HG02610 (cell line): ENCODE measurements at regions not wholly inside any gene's neighbourhood (a gene's known extent, or its start where the extent isn't known, plus 50 kb on each side); places are given as distances from the start of the nearest gene placed in this dataset.
A peak's percentile ranks its signal among the peaks of the same experiment; 100 is the strongest.
"Not testable (repeated sequence)": the region's sequence is repeated elsewhere in the genome, so short reads cannot be mapped to it uniquely, and the experiment has no call there.

Experiments used
- ATAC-seq: cut with Tn5 transposase; IDR thresholded peaks from one replicate; pipeline ENCODE4 v1.9.1; 2021; ENCODE audit warnings: mild to moderate bottlenecking, moderate library complexity; ENCODE audit not compliant: unreplicated experiment

DNA sequence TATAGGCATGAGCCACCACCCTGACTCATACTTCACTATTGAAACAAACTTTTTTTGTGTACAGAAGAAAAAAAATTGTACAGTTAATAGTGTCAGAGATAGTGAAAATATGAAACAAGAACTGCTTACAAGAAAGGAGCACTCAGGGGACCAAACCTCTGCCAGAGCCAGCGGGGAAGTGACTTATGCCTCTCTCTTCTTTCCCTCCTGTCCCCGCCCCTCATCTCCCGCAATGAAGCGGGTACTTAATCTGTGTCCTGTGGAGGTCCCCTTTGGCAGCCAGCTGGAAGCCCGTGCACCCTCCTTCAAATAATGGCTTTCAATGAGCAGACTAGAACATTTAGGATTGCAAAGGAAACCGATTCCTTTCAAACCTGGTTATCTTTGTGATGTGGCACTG, 51.5 kb downstream of the PPIAL4A start:
- ATAC-seq, result not testable (repeated sequence)

DNA sequence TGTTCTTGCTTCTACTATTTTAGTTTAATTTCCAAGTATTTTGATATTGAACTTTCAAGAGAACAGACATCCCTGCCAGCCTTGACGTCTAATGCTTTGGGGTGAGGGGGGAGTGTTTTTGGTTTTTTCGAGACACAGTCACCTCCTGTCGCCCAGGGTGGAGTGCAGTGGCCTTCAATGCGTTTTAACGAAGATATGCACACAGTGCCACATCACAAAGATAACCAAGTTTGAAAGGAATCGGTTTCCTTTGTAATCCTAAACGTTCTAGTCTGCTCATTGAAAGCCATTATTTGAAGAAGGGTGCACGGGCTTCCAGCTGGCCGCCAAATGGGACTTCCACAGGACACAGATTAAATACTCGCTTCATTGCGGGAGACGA, 52.3 kb downstream of the PPIAL4A start:
- ATAC-seq, result not testable (repeated sequence)

GRCh38 chr1:120942218-120942944, 52.8 kb downstream of the PPIAL4A start:
- ATAC-seq, result peak; percentile 73

GRCh38 chr1:120942945-120943319, 53.4 kb downstream of the PPIAL4A start:
- ATAC-seq, result not testable (repeated sequence)

DNA sequence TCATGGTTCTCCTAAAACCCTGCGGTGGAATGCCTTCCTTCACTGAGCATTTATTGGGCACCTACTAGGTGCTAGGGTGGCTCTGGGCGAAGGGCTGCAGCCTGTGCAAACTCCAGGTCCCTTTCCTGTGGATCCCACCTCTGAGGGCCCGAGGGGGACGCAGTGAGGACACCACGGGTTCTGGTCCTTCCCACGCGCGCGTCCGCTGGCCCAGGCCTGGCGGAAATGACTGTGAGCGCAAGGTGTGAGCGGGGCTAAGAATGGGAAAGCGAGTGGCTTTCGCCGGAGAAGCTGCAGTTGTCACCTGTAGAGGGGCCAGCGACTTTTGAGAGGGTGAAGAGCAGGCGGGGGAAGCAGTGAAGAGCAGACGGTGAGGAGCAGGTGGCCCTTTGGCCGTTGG, 55.1 kb downstream of the PPIAL4A start:
- not testable (repeated sequence) for ATAC-seq

DNA sequence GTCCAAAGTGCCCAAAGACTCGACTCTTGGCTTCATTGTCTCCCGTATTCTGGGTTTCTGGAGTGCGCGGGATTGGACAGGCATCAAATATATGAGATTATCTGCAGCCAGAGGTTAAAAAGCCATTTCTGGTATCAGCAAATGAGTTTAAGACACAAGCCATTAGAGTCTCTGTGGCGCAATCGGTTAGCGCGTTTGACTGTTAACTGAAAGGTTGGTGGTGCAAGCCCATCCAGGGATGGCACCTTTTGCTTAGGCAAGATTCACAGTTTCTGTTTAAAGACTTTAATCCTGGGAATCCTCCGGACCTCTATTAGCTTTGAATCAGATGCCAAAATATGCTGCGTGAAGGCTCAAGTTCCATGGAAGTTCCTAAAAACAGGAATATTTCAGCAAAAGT, 55.6 kb downstream of the PPIAL4A start:
- not testable (repeated sequence) for ATAC-seq

DNA sequence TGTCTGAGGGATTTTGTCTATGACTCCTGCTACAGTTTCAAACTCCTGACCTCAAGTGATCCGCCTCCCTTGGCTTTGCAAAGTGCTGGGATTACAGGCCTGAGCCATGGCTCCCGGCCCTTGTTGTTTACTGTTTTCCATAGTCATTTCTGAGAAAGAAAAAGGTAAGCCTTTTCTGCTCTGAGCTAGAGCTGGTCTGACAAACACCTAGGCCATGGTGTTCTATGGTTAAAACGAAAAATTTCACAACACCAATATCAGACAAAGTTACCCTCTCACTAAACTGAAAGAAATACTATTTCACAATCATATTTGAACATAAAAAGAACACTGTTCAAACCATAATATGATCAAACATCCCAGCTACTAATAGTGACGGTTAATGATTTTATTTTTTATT, 57.5 kb downstream of the PPIAL4A start:
- not testable (repeated sequence) for ATAC-seq

DNA sequence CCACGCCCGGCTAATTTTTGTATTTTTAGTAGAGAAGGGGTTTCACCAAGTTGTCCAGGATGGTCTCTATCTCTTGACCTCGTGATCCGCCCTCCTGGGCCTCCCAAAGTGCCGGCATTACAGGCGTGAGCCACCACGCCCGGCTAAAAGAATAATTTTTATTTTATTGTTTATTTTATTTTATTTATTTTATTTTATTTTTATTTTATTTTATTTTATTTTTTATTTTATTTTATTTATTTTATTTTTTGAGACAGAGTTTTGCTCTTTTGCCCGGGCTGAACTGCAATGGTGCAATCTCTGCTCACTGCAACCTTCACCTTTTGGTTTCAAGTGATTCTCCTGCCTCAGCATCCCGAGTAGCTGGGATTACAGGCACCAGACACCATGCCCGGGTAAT, 60.2 kb downstream of the PPIAL4A start:
- ATAC-seq, result not testable (repeated sequence)

DNA sequence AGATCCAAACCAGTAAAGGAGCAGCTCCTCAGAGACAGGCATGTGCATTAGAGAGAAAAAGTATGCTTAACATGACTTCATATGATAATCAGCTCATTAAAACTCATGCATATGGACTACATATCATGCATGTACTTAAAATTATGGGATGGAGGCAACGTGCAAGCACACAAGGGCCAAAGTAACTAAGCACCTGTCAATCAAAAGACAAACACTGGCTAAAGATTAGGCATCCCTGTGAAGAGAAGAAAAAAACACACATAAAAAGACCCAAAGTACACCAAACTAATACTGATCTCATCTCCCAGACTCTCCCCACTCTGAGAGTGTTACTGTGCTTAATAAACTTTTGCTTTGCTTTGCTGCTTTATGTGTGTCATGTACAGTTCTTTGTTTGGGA, 61.1 kb downstream of the PPIAL4A start:
- not testable (repeated sequence) for ATAC-seq

DNA sequence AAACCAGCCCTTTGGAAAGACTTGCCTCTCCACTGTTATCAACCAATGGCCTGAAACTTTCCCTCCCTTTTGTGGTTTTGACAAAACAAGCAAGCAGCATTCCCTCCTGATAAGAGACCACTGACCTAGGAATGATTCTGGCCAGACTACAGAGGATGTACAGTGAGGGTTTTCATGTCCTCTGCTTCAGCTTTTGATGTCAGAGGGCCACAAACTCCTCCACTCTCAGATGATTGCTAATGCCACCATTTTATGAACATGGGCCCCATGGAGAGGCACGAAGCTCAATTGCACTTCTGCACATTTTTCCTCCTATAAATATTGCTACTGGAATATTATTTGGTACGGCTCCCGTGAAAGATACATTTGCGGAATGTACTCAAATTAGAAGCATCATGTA, 61.5 kb downstream of the PPIAL4A start:
- ATAC-seq, result not testable (repeated sequence)

DNA sequence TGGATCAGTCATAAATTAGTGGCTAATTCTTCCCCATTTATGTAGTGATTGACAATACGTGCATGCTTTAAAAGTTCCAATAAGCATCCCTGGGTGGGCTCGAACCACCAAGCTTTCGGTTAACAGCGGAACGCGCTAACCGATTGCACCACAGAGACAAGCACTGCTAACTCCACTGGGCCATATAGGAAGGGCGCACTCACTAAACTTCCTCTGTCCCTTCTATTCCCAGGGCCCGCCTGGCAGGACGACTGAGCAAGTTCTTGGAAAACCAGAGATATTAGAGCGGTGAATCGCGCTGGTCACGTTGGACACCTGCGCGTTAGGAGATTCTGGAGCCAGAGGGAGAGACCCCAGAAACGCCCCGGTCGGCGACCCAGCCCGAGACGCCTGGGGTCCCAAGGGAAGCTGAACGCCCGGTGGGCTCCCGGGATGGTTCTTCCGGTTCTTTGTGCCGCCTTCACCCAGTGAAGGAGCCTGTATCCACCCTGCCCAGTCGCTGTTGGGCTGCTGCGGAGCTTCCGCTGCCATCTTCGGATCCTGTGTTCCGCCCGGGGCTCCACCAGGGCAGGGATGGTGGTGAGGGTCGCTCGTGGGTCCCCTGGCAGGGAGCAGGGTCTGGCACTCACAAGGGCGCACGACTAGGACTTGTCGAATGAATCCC, 62.8 kb downstream of the PPIAL4A start:
- ATAC-seq, result not testable (repeated sequence)

GRCh38 chr1:120952871-120953265, 63.3 kb downstream of the PPIAL4A start:
- ATAC-seq, result not testable (repeated sequence)

GRCh38 chr1:120954736-120955135, 65.2 kb downstream of the PPIAL4A start:
- no peak for ATAC-seq

DNA sequence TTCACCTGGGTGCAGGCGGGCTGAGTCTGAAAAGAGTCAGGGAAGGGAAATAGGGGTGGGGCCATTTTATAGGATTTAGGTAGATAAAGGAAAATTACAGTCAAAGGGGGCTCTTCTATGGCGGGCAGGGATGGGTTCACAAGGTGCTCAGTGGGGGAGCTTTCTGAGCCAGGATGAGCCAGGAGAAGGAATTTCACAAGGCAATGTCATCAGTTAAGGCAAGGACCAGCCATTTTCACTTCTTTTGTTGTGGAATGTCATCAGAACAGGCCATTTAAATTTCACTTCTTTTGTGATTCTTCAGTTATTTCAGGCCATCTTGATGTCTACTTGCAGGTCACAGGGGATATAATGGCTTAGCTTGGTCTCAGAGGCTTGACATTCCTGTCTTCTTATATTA, 66.4 kb downstream of the PPIAL4A start:
- not testable (repeated sequence) for ATAC-seq

DNA sequence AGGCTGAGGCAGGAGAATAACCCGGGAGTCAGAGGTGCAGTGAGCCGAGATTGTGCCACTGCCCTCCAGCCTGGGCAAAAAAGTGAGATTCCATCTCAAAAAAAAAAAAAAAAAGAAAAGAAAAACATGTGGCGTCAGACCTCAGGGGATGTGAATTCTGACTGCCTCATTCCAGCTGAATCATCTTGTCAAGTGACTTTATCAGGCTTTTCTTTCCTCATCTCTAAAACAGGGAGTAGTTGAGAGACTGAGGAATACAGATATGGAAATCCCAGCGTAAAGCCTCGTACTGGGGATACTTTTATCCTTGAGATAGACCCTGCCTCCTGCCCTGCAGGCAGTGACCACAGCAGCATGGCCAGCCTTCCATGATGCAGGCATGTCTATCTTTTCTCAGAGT, 76.4 kb downstream of the PPIAL4A start:
- ATAC-seq, result not testable (repeated sequence)

GRCh38 chr1:120972863-120973262, 83.3 kb downstream of the PPIAL4A start:
- ATAC-seq, result not testable (repeated sequence)

DNA sequence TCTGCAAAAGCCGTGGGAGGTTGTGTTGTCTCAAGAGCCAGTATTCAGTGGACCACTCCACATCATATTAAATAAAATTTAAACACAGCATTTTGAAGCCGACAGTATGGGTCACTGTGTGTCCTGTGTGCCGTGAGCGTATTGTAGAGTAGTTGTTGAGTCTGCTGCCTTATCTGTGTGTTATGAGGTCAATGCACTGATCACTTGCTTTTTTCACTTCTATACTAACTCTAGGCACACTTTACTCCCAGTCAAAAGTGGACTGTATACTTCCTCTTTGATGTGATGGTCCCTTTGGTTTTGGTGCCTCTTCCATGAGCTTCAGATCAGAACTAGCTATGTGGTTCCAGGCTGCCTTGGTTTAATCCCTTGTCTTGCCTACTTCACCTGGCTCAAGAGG, 84.3 kb downstream of the PPIAL4A start:
- not testable (repeated sequence) for ATAC-seq

GRCh38 chr1:120977279-120977678, 87.7 kb downstream of the PPIAL4A start:
- not testable (repeated sequence) for ATAC-seq

- ATAC-seq, result not testable (repeated sequence)
Measured at GRCh38 chr1:120981489-120982094, 92.0 kb downstream of the PPIAL4A start.

GRCh38 chr1:120994614-120995013, 105.0 kb downstream of the PPIAL4A start:
- not testable (repeated sequence) for ATAC-seq

GRCh38 chr1:120995025-120995424, 105.5 kb downstream of the PPIAL4A start:
- ATAC-seq, result not testable (repeated sequence)
